KMS-11 (cell line): ENCODE measurements at regions not wholly inside any gene's neighbourhood (a gene's known extent, or its start where the extent isn't known, plus 50 kb on each side); places are given as distances from the start of the nearest gene placed in this dataset.

Source experiments
- H2AFZ ChIP-seq: fragments of 200-600 bp; sonication (generic); 2 replicates; pipeline ENCODE4 v1.6.1; 2016; ENCODE audit warnings: antibody characterized with exemption, mixed run types, low read depth
- H3K27ac ChIP-seq: fragments of 200-600 bp; sonication (generic); 2 replicates; pipeline ENCODE4 v1.6.1; 2016; ENCODE audit warnings: mild to moderate bottlenecking, mixed run types
- H3K27me3 ChIP-seq: fragments of 200-600 bp; sonication (generic); 2 replicates; pipeline ENCODE4 v1.6.1; 2017; ENCODE audit warnings: mild to moderate bottlenecking, low read depth, mixed run types, moderate library complexity; ENCODE audit not compliant: insufficient read depth
- H3K36me3 ChIP-seq: fragments of 200-600 bp; sonication (generic); 2 replicates; pipeline ENCODE4 v1.6.1; 2017; ENCODE audit warnings: mild to moderate bottlenecking, mixed run types; ENCODE audit not compliant: insufficient read depth
- H3K4me1 ChIP-seq: fragments of 200-600 bp; sonication (generic); 2 replicates; pipeline ENCODE4 v1.6.1; 2016; ENCODE audit warnings: mild to moderate bottlenecking, low read depth, mixed run types; ENCODE audit not compliant: poor library complexity, severe bottlenecking
- H3K4me2 ChIP-seq: fragments of 200-600 bp; sonication (generic); 2 replicates; pipeline ENCODE4 v1.7.0; 2016; ENCODE audit warnings: mild to moderate bottlenecking, mixed run types
- H3K4me3 ChIP-seq: fragments of 200-600 bp; sonication (generic); IDR thresholded peaks from 2 replicates; pipeline ENCODE4 v1.6.1; 2017; ENCODE audit warnings: low read depth, low read length, mixed read lengths; ENCODE audit not compliant: insufficient read depth
- H3K79me2 ChIP-seq: fragments of 200-600 bp; sonication (generic); 2 replicates; pipeline ENCODE4 v1.6.1; 2016; ENCODE audit warnings: low read depth, mixed run types; ENCODE audit not compliant: insufficient read depth
- H3K9ac ChIP-seq: fragments of 200-600 bp; sonication (generic); 2 replicates; pipeline ENCODE4 v1.6.1; 2016; ENCODE audit warnings: mild to moderate bottlenecking, mixed run types
- H4K20me1 ChIP-seq: fragments of 200-600 bp; sonication (generic); 2 replicates; pipeline ENCODE4 v1.6.1; 2016; ENCODE audit warnings: mild to moderate bottlenecking, mixed run types; ENCODE audit not compliant: insufficient read depth
- TF ChIP-seq, protein P1 (sequence below): fragments of 200-600 bp; sonication (generic); conservative IDR thresholded peaks from 2 replicates; pipeline ENCODE4 v1.6.1; 2017; ENCODE audit warnings: low read depth, mild to moderate bottlenecking, antibody characterized with exemption, low read length, moderate library complexity, mixed read lengths

DNA sequence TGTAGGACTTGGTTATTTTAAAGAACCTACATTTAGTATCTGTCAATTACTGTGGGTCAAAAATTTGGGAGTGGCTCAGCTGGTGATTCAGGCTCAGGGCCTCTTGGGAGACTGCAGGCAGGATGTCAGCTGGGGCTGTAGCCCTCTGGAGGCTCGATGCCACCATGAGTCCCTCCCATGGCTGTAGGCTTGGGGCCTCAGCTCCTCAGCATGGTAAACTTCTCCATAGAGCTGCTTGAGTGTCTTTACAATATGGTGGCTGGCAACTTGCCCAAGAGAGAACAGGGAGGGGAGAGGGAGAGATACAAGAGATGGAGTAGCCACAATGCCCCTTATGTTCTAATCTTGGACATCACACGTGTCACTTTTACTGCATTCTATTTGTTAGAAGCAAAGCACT lies 470.4 kb downstream of the CDH26 start:
- no peaks in the 10 kb centered on the region for H3K79me2 ChIP-seq
- H3K27ac ChIP-seq: no peak overlapping the region
- H3K4me2 ChIP-seq: no peak overlapping the region
- no peaks in the 10 kb centered on the region for H4K20me1 ChIP-seq
- H2AFZ ChIP-seq: no peak overlapping the region
- no peaks in the 10 kb centered on the region for H3K36me3 ChIP-seq
- H3K9ac ChIP-seq: no peak overlapping the region
- no peaks in the 10 kb centered on the region for H3K4me1 ChIP-seq
- H3K27me3 ChIP-seq: no peaks in the 10 kb centered on the region
- H3K4me3 ChIP-seq: no peak overlapping the region
- TF ChIP-seq, protein P1, sequence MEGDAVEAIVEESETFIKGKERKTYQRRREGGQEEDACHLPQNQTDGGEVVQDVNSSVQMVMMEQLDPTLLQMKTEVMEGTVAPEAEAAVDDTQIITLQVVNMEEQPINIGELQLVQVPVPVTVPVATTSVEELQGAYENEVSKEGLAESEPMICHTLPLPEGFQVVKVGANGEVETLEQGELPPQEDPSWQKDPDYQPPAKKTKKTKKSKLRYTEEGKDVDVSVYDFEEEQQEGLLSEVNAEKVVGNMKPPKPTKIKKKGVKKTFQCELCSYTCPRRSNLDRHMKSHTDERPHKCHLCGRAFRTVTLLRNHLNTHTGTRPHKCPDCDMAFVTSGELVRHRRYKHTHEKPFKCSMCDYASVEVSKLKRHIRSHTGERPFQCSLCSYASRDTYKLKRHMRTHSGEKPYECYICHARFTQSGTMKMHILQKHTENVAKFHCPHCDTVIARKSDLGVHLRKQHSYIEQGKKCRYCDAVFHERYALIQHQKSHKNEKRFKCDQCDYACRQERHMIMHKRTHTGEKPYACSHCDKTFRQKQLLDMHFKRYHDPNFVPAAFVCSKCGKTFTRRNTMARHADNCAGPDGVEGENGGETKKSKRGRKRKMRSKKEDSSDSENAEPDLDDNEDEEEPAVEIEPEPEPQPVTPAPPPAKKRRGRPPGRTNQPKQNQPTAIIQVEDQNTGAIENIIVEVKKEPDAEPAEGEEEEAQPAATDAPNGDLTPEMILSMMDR: no peak

DNA sequence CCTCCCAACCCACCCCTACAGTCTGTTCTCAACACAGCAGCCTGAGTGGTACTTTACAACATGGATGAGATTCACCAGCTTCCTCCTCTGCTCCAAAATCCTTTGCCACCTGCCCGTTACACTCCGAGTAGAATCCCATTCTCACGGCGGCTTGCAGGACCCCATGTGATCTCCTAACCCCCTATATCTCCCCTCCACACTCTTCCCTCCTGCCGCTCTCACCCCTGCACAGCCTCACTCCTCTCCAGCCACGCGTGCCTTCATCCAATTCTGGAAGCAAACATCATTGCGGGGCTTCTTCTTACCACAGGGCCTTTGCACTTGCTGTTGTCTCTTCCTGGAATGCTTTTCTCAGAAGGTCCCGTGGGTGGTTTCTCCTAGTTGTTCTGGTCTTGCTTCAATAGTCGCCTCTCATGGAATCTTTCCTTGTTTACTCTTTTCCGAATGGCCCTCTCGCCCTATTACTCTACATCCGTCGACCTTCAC lies 472.3 kb downstream of the CDH26 start:
- Histone ChIP-seq H3K9ac (no peak overlapping the region), H2AFZ (no peak overlapping the region)
- TF ChIP-seq, protein P1: no peak

DNA sequence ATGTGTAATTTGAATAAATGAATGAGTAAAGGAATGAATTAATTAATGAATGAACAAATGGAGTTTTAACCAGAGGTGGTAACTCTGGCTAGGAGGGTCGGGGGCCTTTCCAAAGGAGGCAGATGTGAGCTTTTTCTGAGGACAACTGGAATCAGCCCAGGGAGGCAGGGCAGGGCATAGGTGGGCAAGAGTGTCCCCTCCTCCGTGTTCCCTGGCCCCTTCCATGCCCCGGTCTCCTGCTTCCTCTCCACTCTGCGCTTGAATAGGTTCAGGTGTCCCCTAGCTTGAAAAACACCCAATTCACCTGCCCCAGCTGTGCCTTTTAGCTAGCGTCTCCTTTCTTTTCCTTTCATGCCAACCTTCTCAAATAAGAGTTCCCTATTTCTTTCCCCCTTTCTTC lies 473.1 kb downstream of the CDH26 start:
- no peak overlapping the region for H3K4me2 ChIP-seq
- H3K27ac ChIP-seq: no peak overlapping the region
- no peaks in the 10 kb centered on the region for H3K27me3 ChIP-seq
- no peaks in the 10 kb centered on the region for H3K36me3 ChIP-seq
- no peak overlapping the region for H3K9ac ChIP-seq
- H3K4me1 ChIP-seq: no peaks in the 10 kb centered on the region
- TF ChIP-seq, protein P1: no peak
- H3K4me3 ChIP-seq: no peak overlapping the region
- H4K20me1 ChIP-seq: no peaks in the 10 kb centered on the region
- H3K79me2 ChIP-seq: no peaks in the 10 kb centered on the region
- no peak overlapping the region for H2AFZ ChIP-seq

More for the DNA sequence above, 472.3 kb downstream of the CDH26 start:
- Histone ChIP-seq H3K79me2 (no peaks in the 10 kb centered on the region), H3K4me3 (no peak overlapping the region), H3K4me2 (no peak overlapping the region), H4K20me1 (no peaks in the 10 kb centered on the region), H3K4me1 (no peaks in the 10 kb centered on the region), H3K36me3 (no peaks in the 10 kb centered on the region), H3K27ac (no peak overlapping the region), H3K27me3 (no peaks in the 10 kb centered on the region)

DNA sequence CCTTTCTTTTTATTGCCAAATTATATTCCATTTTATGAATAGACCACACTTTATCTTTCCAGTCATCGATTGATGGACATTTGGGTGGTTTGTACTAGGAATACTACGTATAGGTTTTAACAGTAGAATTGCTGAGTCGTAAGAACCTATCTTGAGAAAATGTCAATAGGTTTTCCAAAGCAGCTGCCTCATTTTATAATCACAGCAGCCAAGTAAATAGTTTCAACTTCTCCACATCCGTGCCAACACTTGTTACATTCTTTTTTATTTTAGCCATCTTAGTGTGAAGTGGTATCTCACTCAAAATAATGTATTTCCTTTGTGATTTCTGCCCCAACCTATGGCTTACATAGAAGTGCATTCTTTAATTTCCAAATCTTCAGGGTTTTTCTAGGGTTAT lies 479.2 kb downstream of the CDH26 start:
- Histone ChIP-seq H3K4me1 (no peaks in the 10 kb centered on the region), H3K9ac (no peak overlapping the region), H3K79me2 (no peaks in the 10 kb centered on the region), H3K4me2 (no peak overlapping the region), H3K27me3 (no peaks in the 10 kb centered on the region), H3K36me3 (no peaks in the 10 kb centered on the region), H4K20me1 (no peaks in the 10 kb centered on the region), H2AFZ (no peak overlapping the region), H3K27ac (no peak overlapping the region), H3K4me3 (no peak overlapping the region)
- TF ChIP-seq, protein P1: no peak
